GM06990 (cell line): ENCODE measurements at regions not wholly inside any gene's neighbourhood (a gene's known extent, or its start where the extent isn't known, plus 50 kb on each side); places are given as distances from the start of the nearest gene placed in this dataset.

Source experiments
- DNase-seq: peaks from one replicate; pipeline ENCODE4 v3.0.0-alpha.2; 2011; ENCODE audit not compliant: insufficient read length; ENCODE audit errors: extremely low read depth
- H3K27me3 ChIP-seq: replicated peaks from 2 replicates; pipeline ENCODE4 v1.6.0; 2011; ENCODE audit warnings: low read length; ENCODE audit not compliant: control insufficient read depth, insufficient read depth
- H3K36me3 ChIP-seq: 2 replicates; pipeline ENCODE4 v1.5.1; 2011; ENCODE audit warnings: low read length; ENCODE audit not compliant: control insufficient read depth, insufficient read depth
- H3K4me3 ChIP-seq: replicated peaks from 2 replicates; pipeline ENCODE4 v1.5.1; 2011; ENCODE audit warnings: low read depth, mild to moderate bottlenecking, control low read depth, low read length
- CTCF ChIP-seq: IDR thresholded peaks from 2 replicates; pipeline ENCODE4 v1.5.1; 2011; ENCODE audit warnings: low read length, control low read depth, mild to moderate bottlenecking, inconsistent platforms; ENCODE audit not compliant: insufficient read depth, poor library complexity, severe bottlenecking

DNA sequence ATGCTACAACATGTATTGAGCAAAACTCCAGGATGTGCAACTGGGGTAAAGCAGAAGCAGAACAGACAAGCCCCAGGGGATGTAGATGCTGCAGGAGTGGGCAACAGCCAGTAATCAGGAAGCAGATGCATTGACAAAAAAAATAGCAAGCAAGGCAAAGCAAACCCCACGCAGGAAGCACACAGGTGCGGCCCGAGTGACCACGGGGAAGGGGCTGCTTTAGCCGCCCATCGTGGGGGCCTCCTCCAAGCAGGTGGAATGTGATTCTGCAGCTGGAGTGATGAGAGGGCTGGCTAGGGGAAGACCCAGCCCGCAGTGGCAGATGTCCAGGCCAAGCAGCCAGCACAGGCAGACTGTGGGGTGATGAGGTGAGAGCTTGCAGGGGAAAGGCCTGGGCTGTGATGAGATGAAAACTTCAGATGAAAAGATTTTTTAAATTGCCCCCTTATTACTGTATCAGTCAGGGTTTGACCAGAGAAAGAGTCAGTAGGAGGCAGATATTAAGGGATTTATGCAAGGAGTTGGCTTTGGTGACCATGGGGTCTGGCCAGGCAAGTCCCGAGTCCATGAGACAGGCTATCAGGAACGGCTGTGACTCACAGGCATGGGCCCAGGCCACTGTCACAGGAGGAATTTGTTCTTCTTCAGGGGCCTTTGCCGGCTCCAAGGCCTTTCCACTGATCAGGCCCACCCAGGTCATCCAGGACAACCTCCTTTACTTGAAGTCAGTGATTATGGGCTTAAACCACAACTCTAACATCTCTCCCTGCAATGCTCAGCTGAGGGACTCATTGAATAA lies 207.6 kb downstream of the ANKRD60 start:
- peaks cover 2% of the 10 kb centered on the region; the same call in 1 of the 2 replicates for H3K27me3 ChIP-seq
- H3K4me3 ChIP-seq = no peak overlapping the region

GRCh38 chr20:58019850-58020625 lies 208.4 kb downstream of the ANKRD60 start:
- no peak for TF ChIP-seq CTCF
- no peak for DNase-seq
- H3K4me3 ChIP-seq = no peak overlapping the region
- no peaks in the 10 kb centered on the region for H3K36me3 ChIP-seq
- peaks cover 2% of the 10 kb centered on the region; the same call in 1 of the 2 replicates for H3K27me3 ChIP-seq

More for the DNA sequence above, 207.6 kb downstream of the ANKRD60 start:
- TF ChIP-seq CTCF = no peak
- DNase-seq = no peak
- no peaks in the 10 kb centered on the region for H3K36me3 ChIP-seq

DNA sequence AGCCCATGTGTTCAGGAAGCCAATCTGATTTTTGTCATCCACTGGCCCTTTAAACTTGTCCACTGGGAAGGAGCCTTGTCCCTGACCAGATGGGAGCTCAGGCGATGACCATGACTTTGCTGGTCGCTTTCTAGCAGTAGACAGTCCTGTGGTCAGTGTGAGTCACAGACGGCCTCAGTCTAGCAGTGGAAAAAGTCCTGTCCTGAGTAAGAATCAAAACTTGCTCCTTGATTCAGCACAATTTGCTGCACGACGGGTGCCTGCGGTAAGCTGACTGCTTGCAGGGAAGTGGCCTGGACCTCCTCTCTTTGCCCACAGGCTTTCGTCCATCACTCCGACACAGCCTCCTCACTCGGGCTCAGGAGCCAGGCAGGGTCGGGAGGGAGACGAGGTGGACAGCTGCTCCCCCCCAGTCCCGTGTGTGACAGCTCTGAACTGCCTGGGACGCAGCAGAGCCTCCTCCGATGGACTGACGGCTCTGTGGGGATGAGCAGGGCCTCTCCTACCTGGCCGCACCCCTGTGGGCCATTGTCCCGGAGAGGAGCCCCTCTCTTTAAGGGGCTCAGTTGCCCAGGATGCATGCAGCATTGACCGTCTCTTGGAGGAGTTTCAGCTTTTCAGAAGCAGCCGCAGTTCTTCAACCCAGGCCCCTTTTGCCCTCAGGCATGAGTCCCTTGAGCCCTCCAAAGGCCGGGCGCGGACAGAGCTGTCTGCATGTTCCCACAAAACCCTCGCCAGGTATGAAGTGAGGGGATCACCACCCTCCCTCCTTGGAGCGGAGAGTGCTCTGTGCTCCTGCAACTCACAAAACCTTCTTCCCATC lies 209.2 kb downstream of the ANKRD60 start:
- no peaks in the 10 kb centered on the region for H3K36me3 ChIP-seq
- H3K27me3 ChIP-seq = peaks cover 2% of the 10 kb centered on the region; the same call in 1 of the 2 replicates
- no peak for DNase-seq
- no peak for TF ChIP-seq CTCF
- H3K4me3 ChIP-seq = no peak overlapping the region

GRCh38 chr20:58018590-58018989 lies 209.9 kb downstream of the ANKRD60 start:
- H3K36me3 ChIP-seq = no peaks in the 10 kb centered on the region
- DNase-seq = no peak

More at GRCh38 chr20:58018590-58018989, 209.9 kb downstream of the ANKRD60 start:
- H3K27me3 ChIP-seq = peaks cover 2% of the 10 kb centered on the region; the same call in 1 of the 2 replicates
- no peak overlapping the region for H3K4me3 ChIP-seq
- TF ChIP-seq CTCF = no peak
